Thyroid gland (tissue), 4 donors: ENCODE measurements at regions not wholly inside any gene's neighbourhood (a gene's known extent, or its start where the extent isn't known, plus 50 kb on each side); places are given as distances from the start of the nearest gene placed in this dataset.
"Not testable (repeated sequence)": the region's sequence is repeated elsewhere in the genome, so short reads cannot be mapped to it uniquely, and the experiment has no call there.

ENCODE experiments used
- POLR2A ChIP-seq, 2 donors: fragments of 450-650 bp; IDR thresholded peaks; one replicate each; pipeline ENCODE4 v1.6.1; 2017; ENCODE audit warnings: antibody characterized with exemption in 2 of 2, mild to moderate bottlenecking in 2 of 2, moderate library complexity in 1 of 2
- TF ChIP-seq, protein P1 (sequence below), 6 experiments: fragments of 200-600 bp in 3 of 6; fragments of 450-650 bp in 3 of 6; sonication (generic) in 3 of 6; IDR thresholded peaks; one replicate each; pipeline ENCODE4 v1.5.1; 2016 to 2019; ENCODE audit warnings: antibody characterized with exemption in 6 of 6, mild to moderate bottlenecking in 2 of 6, inconsistent platforms in 1 of 6, moderate library complexity in 1 of 6

DNA sequence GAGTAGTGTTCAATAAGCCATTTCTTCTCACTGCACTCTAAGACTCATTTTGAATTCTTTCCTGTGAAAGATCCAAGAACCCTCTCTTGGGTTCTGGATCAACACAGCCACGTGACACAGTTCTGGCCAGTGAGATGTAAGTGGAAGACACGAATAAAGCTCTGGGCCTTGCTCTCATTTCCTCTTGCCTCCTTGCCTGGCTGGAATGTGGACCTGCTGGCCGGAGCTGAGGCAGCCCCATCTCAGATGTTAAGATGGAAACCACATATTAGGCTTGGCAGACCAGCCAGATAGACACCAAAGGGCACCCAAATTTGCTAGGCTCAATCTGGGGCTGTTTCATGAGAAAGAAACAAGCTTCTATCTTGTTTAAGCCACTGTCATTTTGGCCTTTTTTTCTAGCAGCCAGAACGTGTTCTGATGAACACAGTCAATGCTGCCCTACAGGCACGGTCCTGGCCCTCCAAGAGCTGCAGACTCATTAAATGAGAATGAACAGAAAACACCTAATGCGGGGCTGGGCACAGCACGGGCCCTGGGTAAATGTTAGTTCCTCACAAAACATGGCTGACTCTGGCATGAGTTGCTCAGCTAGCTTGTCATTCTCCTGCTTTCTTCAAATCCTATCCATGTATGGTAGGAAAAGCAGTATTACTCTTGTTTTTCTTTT is 155.1 kb downstream of the OR4M2 start:
- TF ChIP-seq, protein P1, sequence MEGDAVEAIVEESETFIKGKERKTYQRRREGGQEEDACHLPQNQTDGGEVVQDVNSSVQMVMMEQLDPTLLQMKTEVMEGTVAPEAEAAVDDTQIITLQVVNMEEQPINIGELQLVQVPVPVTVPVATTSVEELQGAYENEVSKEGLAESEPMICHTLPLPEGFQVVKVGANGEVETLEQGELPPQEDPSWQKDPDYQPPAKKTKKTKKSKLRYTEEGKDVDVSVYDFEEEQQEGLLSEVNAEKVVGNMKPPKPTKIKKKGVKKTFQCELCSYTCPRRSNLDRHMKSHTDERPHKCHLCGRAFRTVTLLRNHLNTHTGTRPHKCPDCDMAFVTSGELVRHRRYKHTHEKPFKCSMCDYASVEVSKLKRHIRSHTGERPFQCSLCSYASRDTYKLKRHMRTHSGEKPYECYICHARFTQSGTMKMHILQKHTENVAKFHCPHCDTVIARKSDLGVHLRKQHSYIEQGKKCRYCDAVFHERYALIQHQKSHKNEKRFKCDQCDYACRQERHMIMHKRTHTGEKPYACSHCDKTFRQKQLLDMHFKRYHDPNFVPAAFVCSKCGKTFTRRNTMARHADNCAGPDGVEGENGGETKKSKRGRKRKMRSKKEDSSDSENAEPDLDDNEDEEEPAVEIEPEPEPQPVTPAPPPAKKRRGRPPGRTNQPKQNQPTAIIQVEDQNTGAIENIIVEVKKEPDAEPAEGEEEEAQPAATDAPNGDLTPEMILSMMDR (IDR thresholded peaks at IDR 0.05): not testable (repeated sequence)
- TF ChIP-seq POLR2A (IDR thresholded peaks at IDR 0.05): not testable (repeated sequence)
